ENCODE measurements at regions not wholly inside any gene's neighbourhood (a gene's known extent, or its start where the extent isn't known, plus 50 kb on each side); places are given as distances from the start of the nearest gene placed in this dataset.

DNA sequence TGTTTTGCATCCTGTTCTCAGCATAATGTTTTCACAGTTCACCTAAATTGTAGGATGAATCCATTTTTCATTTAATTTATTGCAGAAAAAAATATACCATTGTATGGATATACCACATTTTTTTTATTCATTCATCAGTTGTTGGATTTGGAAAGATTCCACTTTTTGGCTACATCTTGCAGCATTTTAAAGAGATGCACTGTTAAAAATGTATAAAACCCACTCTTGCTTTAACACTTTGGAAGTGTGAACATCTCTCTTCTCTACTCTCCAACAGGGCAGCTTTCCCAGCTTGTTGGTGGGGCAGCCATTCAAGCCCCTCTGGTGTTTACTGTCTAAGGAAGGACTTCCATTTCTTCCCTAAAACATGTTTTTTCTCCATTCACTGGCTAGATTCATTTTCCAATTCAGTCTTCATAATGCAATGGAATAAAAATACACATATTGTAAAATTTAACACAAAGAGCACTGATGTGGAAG is 104.4 kb upstream of the CBLN2 start:
- DNase-seq, result no peak
- intact Hi-C loops (cut with DNase I), result no loop called here
- TF ChIP-seq POLR2A (IDR thresholded peaks at IDR 0.05) (no peak), EP300 (IDR thresholded peaks at IDR 0.05) (no peak), POLR2AphosphoS5 (IDR thresholded peaks at IDR 0.05) (no peak)
- TF ChIP-seq, protein P1, sequence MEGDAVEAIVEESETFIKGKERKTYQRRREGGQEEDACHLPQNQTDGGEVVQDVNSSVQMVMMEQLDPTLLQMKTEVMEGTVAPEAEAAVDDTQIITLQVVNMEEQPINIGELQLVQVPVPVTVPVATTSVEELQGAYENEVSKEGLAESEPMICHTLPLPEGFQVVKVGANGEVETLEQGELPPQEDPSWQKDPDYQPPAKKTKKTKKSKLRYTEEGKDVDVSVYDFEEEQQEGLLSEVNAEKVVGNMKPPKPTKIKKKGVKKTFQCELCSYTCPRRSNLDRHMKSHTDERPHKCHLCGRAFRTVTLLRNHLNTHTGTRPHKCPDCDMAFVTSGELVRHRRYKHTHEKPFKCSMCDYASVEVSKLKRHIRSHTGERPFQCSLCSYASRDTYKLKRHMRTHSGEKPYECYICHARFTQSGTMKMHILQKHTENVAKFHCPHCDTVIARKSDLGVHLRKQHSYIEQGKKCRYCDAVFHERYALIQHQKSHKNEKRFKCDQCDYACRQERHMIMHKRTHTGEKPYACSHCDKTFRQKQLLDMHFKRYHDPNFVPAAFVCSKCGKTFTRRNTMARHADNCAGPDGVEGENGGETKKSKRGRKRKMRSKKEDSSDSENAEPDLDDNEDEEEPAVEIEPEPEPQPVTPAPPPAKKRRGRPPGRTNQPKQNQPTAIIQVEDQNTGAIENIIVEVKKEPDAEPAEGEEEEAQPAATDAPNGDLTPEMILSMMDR (IDR thresholded peaks at IDR 0.05), result no peak
- H3K9me3 ChIP-seq, result no peaks in the 10 kb centered on the region
- no peaks in the 10 kb centered on the region for H3K4me1 ChIP-seq
- H3K27ac ChIP-seq, result no peak overlapping the region
- no peaks in the 10 kb centered on the region for H3K27me3 ChIP-seq
- H3K36me3 ChIP-seq, result no peaks in the 10 kb centered on the region
- no peak overlapping the region for H3K4me3 ChIP-seq

DNA sequence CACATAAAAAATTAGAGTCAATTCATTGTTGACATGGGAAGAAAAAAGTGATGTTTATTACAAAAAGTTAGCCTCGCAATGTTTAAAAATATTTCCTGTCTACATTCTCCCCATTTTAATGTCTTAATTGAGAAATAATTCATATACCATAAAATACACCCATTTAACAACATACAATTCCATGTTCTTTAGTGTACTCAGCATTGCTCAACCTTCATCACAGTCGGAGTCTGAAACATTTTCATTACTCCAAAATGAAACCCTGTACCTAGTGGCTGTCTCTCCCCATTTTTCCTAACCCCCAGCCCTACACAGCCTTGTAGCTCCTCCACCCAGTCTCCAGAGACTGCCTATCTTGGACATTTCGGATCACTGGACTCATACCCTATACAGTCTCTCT is 103.9 kb upstream of the CBLN2 start:
- H3K36me3 ChIP-seq, result no peaks in the 10 kb centered on the region
- H3K4me3 ChIP-seq, result no peak overlapping the region
- no peaks in the 10 kb centered on the region for H3K27me3 ChIP-seq
- H3K9me3 ChIP-seq, result no peaks in the 10 kb centered on the region
- TF ChIP-seq, protein P1 (IDR thresholded peaks at IDR 0.05), result no peak
- no peak for TF ChIP-seq EP300 (IDR thresholded peaks at IDR 0.05)
- no peak for TF ChIP-seq POLR2AphosphoS5 (IDR thresholded peaks at IDR 0.05)
- H3K4me1 ChIP-seq, result no peaks in the 10 kb centered on the region
- no peak overlapping the region for H3K27ac ChIP-seq
- 52 to 74% methylated on average over 3 of the region's 3 CpGs for WGBS, 2 donors
- DNase-seq, result no peak
- intact Hi-C loops (cut with DNase I), result no loop called here

- DNase-seq, result no peak
- H3K27ac ChIP-seq, result no peak overlapping the region
- intact Hi-C loops (cut with DNase I), result no loop called here
- H3K4me1 ChIP-seq, result no peaks in the 10 kb centered on the region
- H3K36me3 ChIP-seq, result no peaks in the 10 kb centered on the region
- TF ChIP-seq, protein P1 (IDR thresholded peaks at IDR 0.05), result no peak
- TF ChIP-seq POLR2A (IDR thresholded peaks at IDR 0.05) (no peak), POLR2AphosphoS5 (IDR thresholded peaks at IDR 0.05) (no peak), EP300 (IDR thresholded peaks at IDR 0.05) (no peak)
- no peaks in the 10 kb centered on the region for H3K9me3 ChIP-seq
- H3K27me3 ChIP-seq, result no peaks in the 10 kb centered on the region
- H3K4me3 ChIP-seq, result no peak overlapping the region
- WGBS, 2 donors, result 35 to 64% methylated on average over 2 of the region's 2 CpGs
Measured at GRCh38 chr18:72640557-72640956, 96.4 kb upstream of the CBLN2 start.

DNA sequence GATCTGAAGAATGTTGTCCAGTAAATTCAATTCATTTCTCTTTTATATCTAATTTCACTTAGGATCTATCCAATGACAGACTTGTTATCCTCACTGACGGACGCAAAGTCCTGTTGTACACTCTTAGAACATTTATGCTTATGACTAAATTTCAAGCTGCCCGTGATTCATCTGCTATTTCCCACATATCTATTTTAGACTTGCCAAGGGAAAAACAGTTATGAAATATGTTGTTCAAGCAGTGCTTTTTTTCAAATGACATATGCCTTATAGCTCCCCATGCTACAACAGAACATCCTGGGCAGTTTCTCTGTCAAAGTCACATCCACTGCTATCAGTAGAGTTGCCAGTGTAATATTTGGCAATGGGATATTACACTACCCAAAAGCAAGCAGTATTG is 94.2 kb upstream of the CBLN2 start:
- WGBS, 2 donors, result 91 to 92% methylated on average over 3 of the region's 3 CpGs
- intact Hi-C loops (cut with DNase I), result no loop called here
- TF ChIP-seq POLR2A (IDR thresholded peaks at IDR 0.05) (no peak), POLR2AphosphoS5 (IDR thresholded peaks at IDR 0.05) (no peak), EP300 (IDR thresholded peaks at IDR 0.05) (no peak)
- TF ChIP-seq, protein P1 (IDR thresholded peaks at IDR 0.05), result no peak

GRCh38 chr18:72637721-72638120 is 93.6 kb upstream of the CBLN2 start:
- TF ChIP-seq EP300 (IDR thresholded peaks at IDR 0.05), result no peak
- Histone ChIP-seq H3K36me3 (no peaks in the 10 kb centered on the region), H3K27me3 (no peaks in the 10 kb centered on the region), H3K4me3 (no peak overlapping the region), H3K27ac (no peak overlapping the region), H3K4me1 (no peaks in the 10 kb centered on the region), H3K9me3 (no peaks in the 10 kb centered on the region)
- intact Hi-C loops (cut with DNase I), result no loop called here
- DNase-seq, result no peak
- 83 to 85% methylated on average over 10 of the region's 10 CpGs for WGBS, 2 donors

More for the DNA sequence above, 94.2 kb upstream of the CBLN2 start:
- no peak overlapping the region for H3K4me3 ChIP-seq
- H3K27me3 ChIP-seq, result no peaks in the 10 kb centered on the region
- H3K36me3 ChIP-seq, result no peaks in the 10 kb centered on the region
- no peak overlapping the region for H3K27ac ChIP-seq
- no peaks in the 10 kb centered on the region for H3K4me1 ChIP-seq
- DNase-seq, result no peak
- H3K9me3 ChIP-seq, result no peaks in the 10 kb centered on the region

All from sigmoid colon (tissue), 6 donors.